ENCODE measurements at regions not wholly inside any gene's neighbourhood (a gene's known extent, or its start where the extent isn't known, plus 50 kb on each side); places are given as distances from the start of the nearest gene placed in this dataset.

GRCh38 chr5:116361171-116361967, 213.3 kb downstream of the SEMA6A start:
- DNase-seq = no peak

GRCh38 chr5:116360008-116360853, 214.4 kb downstream of the SEMA6A start:
- peak; percentile 88 for DNase-seq

- DNase-seq = peak; percentile 55
Measured at GRCh38 chr5:116359592-116359991, 215.0 kb downstream of the SEMA6A start.

GRCh38 chr5:116358911-116359418, 215.7 kb downstream of the SEMA6A start:
- no peak for DNase-seq

GRCh38 chr5:116358015-116358523, 216.6 kb downstream of the SEMA6A start:
- DNase-seq = no peak

GRCh38 chr5:116355819-116356601, 218.6 kb downstream of the SEMA6A start:
- no peak for DNase-seq

GRCh38 chr5:116354699-116355098, 219.9 kb downstream of the SEMA6A start:
- DNase-seq = no peak

- no peak for DNase-seq
Measured at GRCh38 chr5:116347657-116348056, 227.0 kb downstream of the SEMA6A start.

GRCh38 chr5:116343961-116344360, 230.7 kb downstream of the SEMA6A start:
- no peak for DNase-seq

Data from NCI-H446 treated with DMSO at 0.1 percent for 48 hours (cell line).